GM04503 (cell line): ENCODE measurements at regions not wholly inside any gene's neighbourhood (a gene's known extent, or its start where the extent isn't known, plus 50 kb on each side); places are given as distances from the start of the nearest gene placed in this dataset.
A peak's percentile ranks its signal among the peaks of the same experiment; 100 is the strongest.
"Not testable (repeated sequence)": the region's sequence is repeated elsewhere in the genome, so short reads cannot be mapped to it uniquely, and the experiment has no call there.

Experiments used
- DNase-seq: peaks from one replicate; pipeline ENCODE4 v3.0.0-alpha.2; 2012; ENCODE audit warnings: low read depth

DNA sequence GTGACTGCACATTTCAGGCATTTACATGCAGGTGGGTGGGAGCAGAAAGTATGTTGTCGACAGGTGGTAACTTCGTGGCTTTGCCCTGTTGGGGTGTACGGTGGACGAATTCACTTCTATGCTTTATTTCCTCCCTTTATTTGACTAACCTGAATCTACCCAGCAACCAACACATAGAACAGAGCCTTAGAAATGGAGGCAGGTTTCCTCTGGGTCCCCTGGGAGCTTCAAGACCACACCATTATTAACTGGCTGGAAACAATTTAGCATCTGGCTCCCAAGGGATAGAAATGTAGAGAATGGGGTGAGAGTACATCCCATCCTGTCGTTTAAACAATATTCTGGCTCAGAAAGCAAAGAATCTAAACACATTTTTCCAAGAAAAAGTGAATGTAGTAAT lies 244.4 kb downstream of the DLEU7 start:
- DNase-seq = no peak

DNA sequence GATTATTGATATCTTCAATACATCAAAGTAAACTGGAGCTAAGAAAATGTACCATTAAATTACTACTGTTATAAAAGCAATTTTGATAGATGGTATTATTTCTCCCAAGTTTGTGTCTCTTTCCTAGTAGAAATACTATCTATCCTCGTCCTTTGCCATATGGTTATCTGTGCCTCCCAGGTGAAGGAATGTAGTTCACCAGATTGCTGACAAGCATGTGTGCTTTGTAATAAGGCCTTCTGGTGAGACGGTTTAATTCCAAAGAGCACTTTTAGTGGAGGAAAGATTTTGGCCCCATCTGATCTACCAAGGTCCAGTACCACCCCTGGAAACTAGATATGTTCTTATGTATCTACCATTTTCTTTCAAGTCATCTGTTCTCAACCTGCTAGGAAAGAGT lies 243.6 kb downstream of the DLEU7 start:
- no peak for DNase-seq

DNA sequence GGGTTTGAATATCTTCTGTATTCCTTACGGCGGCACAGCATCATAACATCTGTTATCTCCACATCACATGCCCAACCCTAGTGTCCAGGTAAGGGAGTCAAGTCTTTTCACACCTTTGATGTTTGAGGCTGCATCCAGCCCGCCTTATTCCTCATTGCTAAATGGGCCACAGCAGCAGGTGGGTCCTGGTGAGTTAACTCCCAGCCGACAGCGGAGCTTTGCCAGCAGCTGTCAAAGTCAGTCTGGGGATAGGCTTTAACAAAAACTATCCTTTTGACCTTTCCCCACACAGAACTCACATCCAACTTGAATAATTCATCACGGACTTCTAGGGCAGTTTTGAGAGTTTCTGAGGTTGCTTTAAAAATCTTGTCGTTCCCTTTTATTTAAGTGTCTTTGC lies 235.1 kb downstream of the DLEU7 start:
- no peak for DNase-seq

DNA sequence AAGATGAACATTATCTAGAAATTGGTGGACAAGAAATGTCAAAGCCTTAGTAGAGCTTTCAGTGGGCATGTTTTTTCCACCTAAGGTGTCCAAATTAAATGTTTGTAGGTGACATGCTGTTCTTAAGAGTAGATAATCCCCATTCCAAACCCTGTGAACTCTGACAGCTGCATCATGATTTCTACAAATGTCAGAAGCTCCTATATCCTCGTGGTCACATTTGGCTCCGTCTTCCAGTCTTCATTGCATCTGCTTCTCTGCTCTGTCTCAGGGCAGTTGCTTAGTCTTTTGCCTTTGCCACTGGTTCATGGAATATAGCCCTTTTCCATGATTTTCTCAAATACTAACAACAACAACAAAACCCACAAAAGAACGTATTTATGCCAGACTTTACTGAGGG lies 234.5 kb downstream of the DLEU7 start:
- DNase-seq = no peak

DNA sequence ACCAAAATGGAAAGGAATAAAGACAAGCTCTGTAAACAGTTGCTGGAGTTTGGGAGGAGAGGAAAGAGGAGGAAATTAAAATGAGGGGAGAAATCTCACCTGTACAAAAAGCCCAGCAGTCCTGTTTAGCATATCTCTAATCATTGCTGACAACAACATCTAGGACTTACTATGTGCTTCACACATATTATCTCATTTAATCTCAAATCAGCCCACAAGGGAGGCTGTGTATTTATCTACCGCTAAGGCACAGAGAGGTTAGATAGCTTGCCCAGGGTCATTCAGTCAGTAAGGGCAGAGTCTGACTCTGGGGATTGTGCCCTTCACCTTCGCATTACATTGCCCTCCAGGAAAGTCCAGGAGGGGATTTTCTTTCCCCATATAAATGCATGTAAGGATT lies 233.3 kb downstream of the DLEU7 start:
- DNase-seq = no peak

DNA sequence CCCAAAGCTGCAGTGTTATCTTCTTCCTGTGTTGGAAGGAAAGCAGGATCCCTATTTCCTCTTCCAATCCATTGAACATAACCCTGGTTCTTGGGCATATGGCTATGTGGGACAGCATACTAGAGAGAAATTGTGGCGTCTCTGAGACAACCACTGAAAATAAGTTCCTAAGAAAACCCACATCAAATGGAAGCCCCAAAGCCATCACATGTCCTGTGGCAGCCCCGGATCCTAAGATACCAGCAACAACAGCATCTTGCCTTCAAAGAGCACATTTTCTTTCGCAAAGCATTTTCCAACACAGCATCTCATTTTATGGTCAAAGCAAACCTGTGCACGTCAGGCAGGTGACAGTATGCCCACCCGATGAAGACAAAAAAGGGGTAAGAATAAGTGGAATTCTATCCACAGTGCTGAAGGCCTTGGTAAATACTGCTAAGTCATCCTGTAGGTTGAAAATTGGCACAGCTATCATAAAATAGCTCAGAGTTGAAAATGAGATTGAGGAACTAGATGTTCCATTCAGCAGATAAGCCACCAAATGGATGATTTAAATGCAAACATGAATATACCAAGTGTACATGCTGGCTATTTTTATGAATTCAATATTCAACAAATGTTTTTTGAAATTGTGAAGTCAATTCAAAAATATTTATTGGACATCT lies 232.2 kb downstream of the DLEU7 start:
- no peak for DNase-seq

DNA sequence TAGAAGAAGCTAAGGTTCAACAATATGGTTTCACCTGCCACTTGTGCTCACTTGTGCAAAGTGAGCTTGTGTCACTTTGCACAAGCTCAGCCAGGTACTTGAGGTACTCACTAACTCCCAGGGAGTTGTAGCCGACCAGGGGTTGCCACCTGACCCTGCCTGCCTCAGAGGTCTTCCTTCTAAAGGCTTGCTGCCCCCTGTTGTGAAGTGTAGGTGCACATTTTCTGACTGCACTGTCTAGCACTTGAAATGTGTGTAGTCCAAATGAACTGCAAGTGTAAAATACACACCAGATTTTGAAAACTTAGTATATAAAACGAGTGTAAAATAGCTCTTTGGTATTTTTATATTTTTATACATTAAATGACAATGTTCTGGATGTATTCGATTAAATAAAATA lies 230.8 kb downstream of the DLEU7 start:
- DNase-seq = no peak

DNA sequence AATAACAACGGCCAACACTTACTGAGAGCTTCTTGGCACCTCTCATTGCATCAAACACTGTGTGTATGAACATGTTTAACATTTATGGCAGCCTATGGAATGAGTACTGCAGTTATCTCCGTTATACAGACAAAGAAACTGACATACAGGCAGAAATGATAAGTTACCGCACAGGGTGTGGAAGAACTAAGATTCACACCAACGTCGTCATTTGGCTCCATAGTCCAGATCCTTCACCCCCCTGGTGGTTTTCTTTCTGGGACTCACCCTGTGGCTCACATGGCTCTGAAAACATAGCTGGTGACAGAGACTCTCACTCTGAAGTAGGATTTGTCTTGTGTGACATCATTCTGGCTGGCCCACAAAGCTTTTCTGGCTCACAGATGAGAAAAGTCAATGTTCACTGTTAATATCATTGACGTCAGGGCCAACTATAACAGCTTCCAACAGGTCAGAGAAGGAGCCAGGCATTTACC lies 230.1 kb downstream of the DLEU7 start:
- no peak for DNase-seq

DNA sequence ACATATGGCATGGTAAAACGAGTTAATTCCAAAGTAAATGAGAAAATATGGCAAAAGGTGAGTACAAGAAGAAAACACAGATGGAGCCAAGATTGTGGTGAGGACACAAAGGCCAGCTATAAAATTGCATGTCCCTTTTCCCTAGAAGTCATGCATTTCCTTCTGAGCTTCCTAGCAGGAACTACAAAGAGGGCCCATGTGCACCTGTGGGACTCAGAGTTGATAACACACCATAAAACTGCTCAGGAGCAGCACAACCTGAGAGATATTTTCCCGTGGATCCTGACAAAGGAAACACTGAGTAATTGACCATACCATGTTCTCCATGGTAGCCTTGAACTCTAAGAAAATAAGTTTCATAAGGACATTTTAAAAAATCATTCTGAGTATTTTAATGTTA lies 228.3 kb downstream of the DLEU7 start:
- no peak for DNase-seq

DNA sequence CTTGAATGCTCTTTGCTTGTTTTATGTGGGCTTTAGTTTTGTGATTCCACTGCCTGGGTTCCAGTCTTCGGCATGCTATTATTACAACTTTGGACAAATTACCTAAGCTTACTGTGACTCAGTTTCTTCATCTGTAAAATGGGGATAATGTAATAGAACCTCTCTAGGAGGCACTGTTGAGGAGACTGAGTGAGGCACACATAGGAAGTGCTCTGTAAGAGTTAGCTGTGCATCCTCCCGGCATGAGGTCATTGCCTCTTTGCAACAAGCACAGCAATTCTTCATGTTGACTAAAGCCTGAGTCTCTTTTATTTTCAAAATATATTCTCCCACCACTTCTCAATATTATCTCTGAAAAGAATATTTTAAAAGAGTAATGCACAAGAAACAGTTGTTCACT lies 227.4 kb downstream of the DLEU7 start:
- DNase-seq = no peak

DNA sequence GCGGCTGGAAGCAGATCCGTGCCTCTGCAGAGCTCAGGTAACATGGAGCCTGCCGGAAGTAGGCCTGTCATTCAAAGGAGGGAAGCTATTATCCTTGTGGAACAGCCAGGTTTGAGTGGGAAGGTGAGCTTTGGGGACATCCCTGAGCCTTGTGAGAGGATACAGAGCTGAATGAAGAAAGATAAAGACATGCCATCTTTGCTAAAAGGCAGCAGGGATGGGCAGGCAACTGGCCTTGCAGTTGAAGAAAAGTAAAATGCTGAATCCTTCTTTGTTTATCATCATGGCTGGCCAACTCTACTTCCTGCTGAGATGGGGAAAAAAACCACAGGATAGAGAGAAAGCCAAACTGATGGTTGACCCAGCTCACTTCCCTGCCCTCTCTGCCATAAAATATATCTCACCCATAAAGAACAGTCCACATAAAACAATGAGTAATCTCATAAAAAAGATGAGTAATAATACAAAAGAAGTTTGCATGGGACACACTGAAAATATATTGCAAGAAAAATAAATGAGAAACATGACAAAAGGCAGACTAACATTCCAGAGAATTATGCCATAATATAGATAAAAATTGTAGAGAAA lies 226.3 kb downstream of the DLEU7 start:
- DNase-seq = peak; percentile 93

DNA sequence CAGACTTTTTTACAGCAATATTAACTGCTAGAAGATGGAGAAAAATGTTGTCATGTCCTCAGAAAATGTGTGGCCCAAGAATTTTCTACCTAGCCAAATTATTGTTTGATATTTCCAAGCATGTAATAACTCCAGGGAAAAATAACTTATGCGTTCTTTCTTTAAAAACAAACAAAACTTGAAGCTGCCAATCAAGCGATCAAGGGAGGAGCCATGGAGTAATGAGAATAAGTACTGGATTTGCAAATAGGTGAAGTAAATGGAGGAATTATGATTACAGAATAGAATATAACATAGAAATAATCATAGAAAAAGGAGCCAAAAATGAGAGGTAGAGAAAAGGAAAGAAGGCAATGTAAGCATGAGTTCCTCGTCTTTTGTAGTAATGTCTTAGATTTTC lies 225.3 kb downstream of the DLEU7 start:
- DNase-seq = no peak

DNA sequence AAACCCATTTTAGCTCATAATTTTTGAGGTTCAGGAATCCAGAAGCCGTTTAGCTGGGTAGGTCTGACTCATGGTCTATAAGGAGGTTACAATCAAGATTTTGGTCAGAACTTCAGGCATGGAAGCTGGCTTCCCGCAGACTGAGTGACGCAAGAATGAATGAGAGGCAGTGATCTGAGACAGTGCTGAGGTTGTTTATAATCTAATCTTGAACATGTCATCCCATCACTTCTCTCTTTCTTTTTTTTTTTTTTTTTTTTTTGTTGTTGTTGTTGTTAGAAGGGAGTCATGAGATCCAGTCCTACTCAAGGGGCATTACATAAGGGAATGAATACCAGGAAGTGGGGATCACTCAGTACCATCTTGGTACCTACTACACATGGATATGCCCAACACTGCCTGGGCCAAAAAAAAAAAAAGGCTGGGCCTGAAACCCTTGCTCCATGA lies 217.4 kb downstream of the DLEU7 start:
- DNase-seq = peak; percentile 68

DNA sequence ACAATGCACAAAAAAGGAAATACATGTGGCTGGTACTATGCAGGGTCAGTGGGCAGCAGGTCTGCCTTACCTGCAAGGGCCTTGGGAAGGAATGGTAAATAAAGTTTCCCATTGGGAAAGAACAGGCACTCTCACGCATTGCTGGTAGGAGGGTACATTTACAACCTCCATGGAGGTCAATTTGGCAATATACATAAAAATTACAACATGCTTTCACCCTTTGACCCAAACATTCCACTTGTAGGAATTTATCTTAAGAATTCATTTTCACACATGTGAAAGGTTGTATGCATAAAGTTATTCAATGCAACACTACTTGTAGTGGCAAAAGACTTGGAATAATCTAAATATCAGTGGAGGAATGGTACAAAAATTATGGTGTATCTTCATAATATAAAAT lies 216.4 kb downstream of the DLEU7 start:
- DNase-seq = no peak

DNA sequence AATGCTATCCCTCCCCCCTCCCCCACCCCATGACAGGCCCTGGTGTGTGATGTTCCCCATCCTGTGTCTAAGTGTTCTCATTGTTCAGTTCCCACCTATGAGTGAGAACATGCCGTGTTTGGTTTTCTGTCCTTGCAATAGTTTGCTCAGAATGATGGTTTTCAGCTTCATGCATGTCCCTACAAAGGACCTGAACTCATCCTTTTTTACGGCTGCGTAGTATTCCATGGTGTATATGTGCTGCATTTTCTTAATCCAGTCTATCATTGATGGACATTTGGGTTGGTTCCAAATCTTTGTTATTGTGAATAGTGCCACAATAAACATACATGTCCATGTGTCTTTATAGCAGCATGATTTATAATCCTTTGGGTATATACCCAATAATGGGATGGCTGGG lies 215.0 kb downstream of the DLEU7 start:
- DNase-seq = not testable (repeated sequence)

DNA sequence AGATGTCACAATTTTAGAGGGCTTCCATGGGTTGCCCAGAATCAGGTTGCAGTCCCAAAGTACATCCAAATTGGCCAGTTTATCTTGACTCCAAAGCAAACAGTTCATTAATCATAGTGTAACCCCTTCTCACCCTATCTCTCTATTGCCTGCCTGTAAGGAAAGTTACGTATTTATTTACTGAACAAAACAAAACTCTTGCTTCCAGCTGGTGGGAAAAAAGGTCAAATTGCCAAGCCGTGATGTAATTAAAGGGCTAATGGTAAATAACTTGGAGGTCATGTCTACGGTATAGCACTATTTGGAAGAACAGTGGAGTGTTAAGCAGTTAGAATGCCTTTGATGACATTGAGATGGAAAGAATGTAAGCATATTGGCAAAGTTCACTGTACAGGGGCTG lies 214.0 kb downstream of the DLEU7 start:
- no peak for DNase-seq

DNA sequence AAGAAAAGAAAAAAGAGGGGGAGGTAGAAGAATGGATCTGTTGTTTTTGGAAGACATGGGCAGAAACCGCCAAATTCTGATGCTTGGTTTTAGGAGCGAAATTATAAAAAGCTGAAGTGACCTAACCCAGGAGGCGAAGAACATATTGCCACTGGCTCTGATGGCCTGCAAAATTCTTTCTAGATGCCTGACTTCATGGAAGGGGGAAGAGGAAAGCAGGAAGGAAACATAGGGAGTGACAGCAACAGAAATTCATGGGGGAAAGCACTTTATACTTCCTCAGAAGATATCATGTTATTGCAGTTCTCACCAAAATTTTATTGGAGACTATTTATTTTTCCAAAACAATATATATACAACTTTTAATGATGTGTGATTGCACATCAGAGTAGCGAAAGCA lies 213.5 kb downstream of the DLEU7 start:
- DNase-seq = no peak

DNA sequence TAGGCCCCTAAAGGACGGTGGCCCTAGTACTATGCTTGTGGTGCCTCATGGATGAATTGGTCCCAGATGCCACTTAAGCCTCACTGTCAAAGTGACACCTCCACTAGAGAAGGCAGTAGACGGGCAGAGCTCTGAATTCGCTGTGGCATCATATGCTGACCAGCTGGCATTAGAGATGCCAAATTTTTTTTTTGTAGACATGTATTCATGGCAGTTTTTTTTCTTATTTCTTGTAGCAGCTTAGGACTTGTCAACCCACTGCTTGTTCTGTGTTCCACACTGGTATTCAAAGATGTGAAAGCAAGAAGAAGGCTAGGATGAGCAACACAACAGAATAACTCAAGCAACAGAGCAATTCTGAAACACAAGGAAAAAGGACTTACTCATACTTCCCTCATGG lies 212.5 kb downstream of the DLEU7 start:
- no peak for DNase-seq

DNA sequence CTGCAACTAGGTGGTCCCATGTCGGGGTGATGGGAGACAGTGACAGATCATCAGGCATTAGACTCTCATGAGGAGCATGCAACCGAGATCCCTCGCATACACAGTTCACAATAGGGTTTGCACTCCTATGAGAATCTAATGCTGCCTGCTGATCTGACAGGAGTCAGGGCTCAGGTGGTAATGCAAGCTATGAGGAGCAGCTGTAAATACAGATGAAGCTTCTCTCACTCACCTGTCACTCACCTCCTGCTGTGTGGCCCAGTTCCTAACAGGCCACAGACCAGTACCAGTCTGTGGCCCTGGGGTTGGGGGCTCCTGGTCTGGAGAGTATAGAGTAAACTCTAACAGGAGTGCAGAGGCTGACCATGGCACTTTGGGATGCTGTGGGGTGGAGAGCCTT lies 209.2 kb downstream of the DLEU7 start:
- DNase-seq = no peak

DNA sequence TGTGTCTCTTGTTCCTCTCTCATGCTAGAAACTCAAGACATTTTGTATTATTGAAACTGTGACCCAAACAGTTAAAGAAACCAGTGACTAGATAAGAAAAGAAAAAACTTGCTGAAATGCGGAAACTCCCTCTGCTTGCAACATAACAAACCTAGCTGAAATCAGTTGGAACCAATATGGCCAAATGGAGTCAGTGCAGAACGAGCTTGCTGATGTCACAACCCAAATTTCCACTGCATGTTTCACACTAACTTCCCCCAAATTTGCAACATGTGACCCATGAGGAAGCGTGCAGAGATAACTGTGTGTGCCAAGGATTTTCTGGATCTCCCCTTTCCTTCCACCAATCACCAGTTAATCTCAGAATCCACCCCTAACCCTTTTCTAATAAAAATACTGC lies 208.0 kb downstream of the DLEU7 start:
- DNase-seq = no peak

DNA sequence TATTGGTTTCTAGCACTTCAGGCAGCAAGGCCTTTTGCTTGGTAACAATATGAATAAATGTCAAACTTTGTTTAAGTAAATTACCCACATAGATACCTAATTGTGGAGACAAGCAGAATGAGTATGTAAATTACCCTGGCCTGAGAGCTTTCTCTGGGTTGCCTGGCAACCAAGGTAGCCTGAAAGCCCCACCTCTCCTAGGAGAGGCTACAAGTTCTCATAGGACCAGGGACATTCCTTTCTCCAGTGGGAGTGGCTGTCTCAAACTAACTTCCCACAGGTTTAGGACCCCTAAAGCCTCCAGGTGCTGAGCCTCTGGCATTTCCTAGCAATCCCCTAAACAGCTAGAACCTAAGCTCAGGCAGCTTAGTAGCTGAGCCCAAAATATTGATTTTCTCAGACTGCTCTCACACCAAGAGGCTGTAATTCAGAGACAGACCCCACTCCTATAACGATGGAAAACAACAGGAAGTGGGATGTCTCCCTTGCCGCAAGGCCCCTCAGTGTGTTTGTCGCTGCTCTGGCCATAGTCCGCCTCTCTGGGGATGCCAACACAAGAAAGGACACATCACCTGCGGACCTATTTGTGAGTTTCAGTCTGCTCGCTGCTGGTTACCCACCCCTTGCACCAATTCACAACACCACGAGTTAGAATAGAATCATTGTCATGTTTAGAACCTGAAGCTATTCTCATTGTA lies 207.3 kb downstream of the DLEU7 start:
- no peak for DNase-seq

DNA sequence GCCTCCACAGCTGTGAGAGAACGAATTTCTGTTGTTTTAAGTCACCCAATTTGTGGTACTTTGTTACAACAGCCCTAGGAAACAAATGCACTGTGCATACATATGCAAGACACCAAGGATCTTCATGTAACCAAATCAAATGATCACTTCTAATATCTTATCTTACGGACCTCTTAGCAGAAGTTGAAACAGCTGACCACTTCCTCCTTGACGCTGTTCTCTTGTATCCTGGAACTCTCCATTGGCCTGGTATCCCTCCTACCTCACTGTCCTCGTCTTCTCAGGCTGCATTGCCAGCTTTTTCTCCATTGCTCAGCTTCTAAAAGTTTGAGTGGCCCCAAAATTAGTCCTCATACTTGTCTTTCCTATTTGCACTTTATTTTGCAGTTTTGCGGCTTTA lies 200.4 kb downstream of the DLEU7 start:
- DNase-seq = no peak

DNA sequence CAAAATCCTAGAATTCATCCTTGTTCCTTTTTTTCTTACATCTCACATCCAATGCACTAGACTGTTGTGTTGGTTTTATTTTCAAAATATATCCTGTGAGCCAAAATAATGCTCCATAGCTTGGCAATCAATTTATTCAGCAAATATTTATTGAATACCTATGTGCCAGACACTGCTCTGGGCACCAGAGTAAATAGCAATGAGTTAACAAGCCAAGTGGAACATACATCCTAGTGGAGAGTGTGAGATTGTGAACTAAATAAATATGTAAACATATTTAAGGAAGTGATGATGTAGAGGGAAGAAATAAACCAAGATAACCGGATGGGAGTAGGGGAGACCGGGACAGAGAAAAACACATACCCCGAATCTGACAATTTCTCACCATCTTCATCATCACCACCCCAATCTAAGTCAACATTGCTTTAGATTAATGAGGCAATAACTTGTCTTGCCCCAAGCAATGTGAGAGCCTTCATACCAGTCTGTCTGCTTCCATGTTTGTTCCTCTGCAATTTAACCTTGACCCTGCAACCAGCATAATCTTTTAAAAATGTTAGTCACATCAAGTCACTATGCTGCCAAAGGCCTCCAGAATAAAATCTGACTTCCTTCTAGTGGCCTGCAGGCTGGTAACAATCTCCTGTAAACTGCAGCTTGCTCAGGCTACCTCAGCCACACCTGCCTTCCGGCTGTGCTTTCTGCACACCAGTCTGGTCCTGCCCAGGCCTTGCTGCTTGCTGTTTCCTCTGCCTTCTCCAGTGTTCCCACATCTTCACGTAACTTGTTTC lies 199.2 kb downstream of the DLEU7 start:
- no peak for DNase-seq
